WTC11 (cell line): ENCODE measurements at regions not wholly inside any gene's neighbourhood (a gene's known extent, or its start where the extent isn't known, plus 50 kb on each side); places are given as distances from the start of the nearest gene placed in this dataset.

Experiments
- ATF3 ChIP-seq: sonication (generic); formaldehyde crosslinking; conservative IDR thresholded peaks from 2 replicates; pipeline ENCODE4 v1.8.1; 2022; ENCODE audit warnings: mild to moderate bottlenecking, missing genetic modification reagents
- ATF6 ChIP-seq: sonication (generic); formaldehyde crosslinking; IDR thresholded peaks from 2 replicates; pipeline ENCODE4 v1.8.1; 2023; ENCODE audit warnings: mild to moderate bottlenecking, missing genetic modification reagents
- CTCF ChIP-seq: fragments of 200-600 bp; IDR thresholded peaks from 2 replicates; pipeline ENCODE4 v1.8.0; 2022; ENCODE audit warnings: antibody characterized with exemption
- HMGXB4 ChIP-seq: sonication (generic); formaldehyde crosslinking; IDR thresholded peaks from 2 replicates; pipeline ENCODE4 v1.8.1; 2023; ENCODE audit warnings: mild to moderate bottlenecking, moderate library complexity, missing genetic modification reagents
- SP1 ChIP-seq: sonication (generic); formaldehyde crosslinking; conservative IDR thresholded peaks from 2 replicates; pipeline ENCODE4 v1.8.1; 2022; ENCODE audit warnings: missing genetic modification reagents
- USF2 ChIP-seq: sonication (generic); formaldehyde crosslinking; IDR thresholded peaks from 2 replicates; pipeline ENCODE4 v1.8.1; 2023; ENCODE audit warnings: mild to moderate bottlenecking, missing genetic modification reagents, moderate library complexity
- ZNF121 ChIP-seq: sonication (generic); formaldehyde crosslinking; IDR thresholded peaks from 2 replicates; pipeline ENCODE4 v1.8.0; 2023; ENCODE audit warnings: missing genetic modification reagents
- ZNF219 ChIP-seq: sonication (generic); formaldehyde crosslinking; IDR thresholded peaks from 2 replicates; pipeline ENCODE4 v1.8.0; 2023; ENCODE audit warnings: missing genetic modification reagents, mild to moderate bottlenecking, borderline replicate concordance

GRCh38 chr9:79040671-79041070, 531.1 kb upstream of the TLE4 start:
- TF ChIP-seq SP1 (CRISPR knock-in tag) (no peak), CTCF (no peak), HMGXB4 (CRISPR knock-in tag) (no peak), USF2 (CRISPR knock-in tag) (no peak), ATF3 (CRISPR knock-in tag) (no peak), ATF6 (no peak), ZNF121 (CRISPR knock-in tag) (no peak), ZNF219 (no peak)
